ENCODE measurements at regions not wholly inside any gene's neighbourhood (a gene's known extent, or its start where the extent isn't known, plus 50 kb on each side); places are given as distances from the start of the nearest gene placed in this dataset.

DNA sequence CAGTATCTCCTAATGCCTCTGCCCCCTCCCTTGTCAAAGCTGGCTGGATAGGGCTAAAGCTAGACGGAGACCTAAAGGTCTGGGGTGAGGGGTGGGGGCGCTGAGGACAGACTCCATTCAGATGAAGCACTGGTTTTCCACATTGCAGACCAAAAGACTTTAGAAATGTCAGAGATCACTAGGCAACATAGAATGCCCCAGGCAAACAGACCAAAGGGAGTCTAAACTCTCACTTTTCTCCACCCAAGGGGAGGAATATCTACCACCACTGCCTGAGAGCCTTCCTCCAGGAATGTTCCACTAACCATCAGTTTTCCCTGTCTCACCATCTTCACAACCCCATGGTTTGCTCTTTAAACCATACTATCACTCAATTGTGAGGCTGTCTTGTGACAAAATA, 106.9 kb upstream of the KRAS start:
- no peak for TF ChIP-seq ZNF174 (tag by site-specific recombination; IDR thresholded peaks at IDR 0.05)
- no peak for TF ChIP-seq ZNF335 (tag by site-specific recombination; conservative IDR thresholded peaks at IDR 0.05)
- TF ChIP-seq TCF7L2 (IDR thresholded peaks at IDR 0.05; ENCODE audit: borderline replicate concordance, low read depth, low read length), result no peak
- TF ChIP-seq, protein P1, sequence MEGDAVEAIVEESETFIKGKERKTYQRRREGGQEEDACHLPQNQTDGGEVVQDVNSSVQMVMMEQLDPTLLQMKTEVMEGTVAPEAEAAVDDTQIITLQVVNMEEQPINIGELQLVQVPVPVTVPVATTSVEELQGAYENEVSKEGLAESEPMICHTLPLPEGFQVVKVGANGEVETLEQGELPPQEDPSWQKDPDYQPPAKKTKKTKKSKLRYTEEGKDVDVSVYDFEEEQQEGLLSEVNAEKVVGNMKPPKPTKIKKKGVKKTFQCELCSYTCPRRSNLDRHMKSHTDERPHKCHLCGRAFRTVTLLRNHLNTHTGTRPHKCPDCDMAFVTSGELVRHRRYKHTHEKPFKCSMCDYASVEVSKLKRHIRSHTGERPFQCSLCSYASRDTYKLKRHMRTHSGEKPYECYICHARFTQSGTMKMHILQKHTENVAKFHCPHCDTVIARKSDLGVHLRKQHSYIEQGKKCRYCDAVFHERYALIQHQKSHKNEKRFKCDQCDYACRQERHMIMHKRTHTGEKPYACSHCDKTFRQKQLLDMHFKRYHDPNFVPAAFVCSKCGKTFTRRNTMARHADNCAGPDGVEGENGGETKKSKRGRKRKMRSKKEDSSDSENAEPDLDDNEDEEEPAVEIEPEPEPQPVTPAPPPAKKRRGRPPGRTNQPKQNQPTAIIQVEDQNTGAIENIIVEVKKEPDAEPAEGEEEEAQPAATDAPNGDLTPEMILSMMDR (tag by site-specific recombination; IDR thresholded peaks at IDR 0.05), result no peak
- no peak for TF ChIP-seq ZEB2 (tag by site-specific recombination; IDR thresholded peaks at IDR 0.05)
- TF ChIP-seq ZNF146 (tag by site-specific recombination; IDR thresholded peaks at IDR 0.05), result no peak
